Liver (tissue), 8 donors: ENCODE measurements at regions not wholly inside any gene's neighbourhood (a gene's known extent, or its start where the extent isn't known, plus 50 kb on each side); places are given as distances from the start of the nearest gene placed in this dataset.

ENCODE experiments used
- DNase-seq: peaks from one replicate; pipeline ENCODE4 v3.0.0-alpha.2; 2017; ENCODE audit warnings: low spot score
- H3K27ac ChIP-seq, 2 donors: one replicate each; pipeline ENCODE4 v1.7.0; 2013; ENCODE audit warnings: inconsistent platforms in 2 of 2, low read length in 2 of 2, control low read depth in 1 of 2, low read depth in 1 of 2, mild to moderate bottlenecking in 1 of 2
- H3K27me3 ChIP-seq, 4 donors: one replicate each; pipeline versions ENCODE4 v1.6.1 to v1.7.0; 2013; ENCODE audit warnings: low read length in 3 of 4, inconsistent platforms in 1 of 4, mild to moderate bottlenecking in 1 of 4, moderate library complexity in 1 of 4; ENCODE audit not compliant: control insufficient read depth in 4 of 4, insufficient read depth in 4 of 4
- H3K36me3 ChIP-seq, 4 donors: one replicate each; pipeline versions ENCODE4 v1.6.1 to v1.7.0; 2013; ENCODE audit warnings: low read length in 3 of 4, mild to moderate bottlenecking in 3 of 4, low read depth in 1 of 4, moderate library complexity in 1 of 4; ENCODE audit not compliant: control insufficient read depth in 4 of 4, insufficient read depth in 3 of 4
- H3K4me1 ChIP-seq, 4 donors: one replicate each; pipeline versions ENCODE4 v1.6.1 to v1.7.0; 2013; ENCODE audit warnings: low read length in 3 of 4, mild to moderate bottlenecking in 3 of 4, moderate library complexity in 1 of 4; ENCODE audit not compliant: control insufficient read depth in 4 of 4, insufficient read depth in 4 of 4
- H3K4me3 ChIP-seq, 3 donors: one replicate each; pipeline versions ENCODE4 v1.6.1 to v1.7.0; 2013; ENCODE audit warnings: low read length in 3 of 3, control low read depth in 1 of 3, low read depth in 1 of 3, mild to moderate bottlenecking in 1 of 3
- H3K9ac ChIP-seq, 2 donors: one replicate each; pipeline ENCODE4 v1.7.0; 2013; ENCODE audit warnings: low read length in 2 of 2, mild to moderate bottlenecking in 2 of 2, moderate library complexity in 2 of 2, control low read depth in 1 of 2, low read depth in 1 of 2
- H3K9me3 ChIP-seq, 4 donors: one replicate each; pipeline versions ENCODE4 v1.6.1 to v1.7.0; 2013; ENCODE audit warnings: low read length in 3 of 4; ENCODE audit not compliant: control insufficient read depth in 4 of 4
- ATF3 ChIP-seq: IDR thresholded peaks from 2 replicates; pipeline ENCODE4 v1.6.1; 2016; ENCODE audit warnings: antibody characterized with exemption
- CTCF ChIP-seq: fragments of 150-350 bp; IDR thresholded peaks from 2 replicates; pipeline ENCODE4 v1.5.1; 2017; ENCODE audit warnings: improper control_type of control experiment, low read depth, low read length; ENCODE audit not compliant: missing input control
- EGR1 ChIP-seq, 2 donors: IDR thresholded peaks; 2 replicates each; pipeline ENCODE4 v1.6.1; 2016 to 2018; ENCODE audit warnings: antibody characterized with exemption in 2 of 2, low read depth in 2 of 2
- FOXA1 ChIP-seq: IDR thresholded peaks from 2 replicates; pipeline ENCODE4 v1.6.1; 2016; ENCODE audit warnings: antibody characterized with exemption
- GABPA ChIP-seq, 2 donors: IDR thresholded peaks in 1 of 2; conservative IDR thresholded peaks in 1 of 2; 2 replicates each; pipeline ENCODE4 v1.6.1; 2016; ENCODE audit warnings: antibody characterized with exemption in 2 of 2, mild to moderate bottlenecking in 1 of 2, moderate library complexity in 1 of 2
- HNF4A ChIP-seq, 2 donors: conservative IDR thresholded peaks; 2 replicates each; pipeline ENCODE4 v1.6.1; 2016; ENCODE audit warnings: antibody characterized with exemption in 2 of 2, mild to moderate bottlenecking in 2 of 2
- HNF4G ChIP-seq: IDR thresholded peaks from 2 replicates; pipeline ENCODE4 v1.6.1; 2016; ENCODE audit warnings: antibody characterized with exemption
- JUND ChIP-seq, 2 donors: IDR thresholded peaks; 2 replicates each; pipeline ENCODE4 v1.6.1; 2016; ENCODE audit warnings: antibody characterized with exemption in 2 of 2
- MAX ChIP-seq: IDR thresholded peaks from 2 replicates; pipeline ENCODE4 v1.6.1; 2016; ENCODE audit warnings: antibody characterized with exemption
- NR2F2 ChIP-seq: IDR thresholded peaks from 2 replicates; pipeline ENCODE4 v1.6.1; 2016; ENCODE audit warnings: antibody characterized with exemption
- RAD21 ChIP-seq, 2 donors: IDR thresholded peaks; 2 replicates each; pipeline ENCODE4 v1.6.1; 2016; ENCODE audit warnings: antibody characterized with exemption in 2 of 2, mild to moderate bottlenecking in 2 of 2
- REST ChIP-seq: IDR thresholded peaks from 2 replicates; pipeline ENCODE4 v1.6.1; 2016; ENCODE audit warnings: antibody characterized with exemption, mild to moderate bottlenecking
- RXRA ChIP-seq, 2 donors: IDR thresholded peaks; 2 replicates each; pipeline ENCODE4 v1.6.1; 2017 to 2018; ENCODE audit warnings: antibody characterized with exemption in 2 of 2, mild to moderate bottlenecking in 1 of 2
- SP1 ChIP-seq: IDR thresholded peaks from 2 replicates; pipeline ENCODE4 v1.6.1; 2018; ENCODE audit warnings: antibody characterized with exemption, mild to moderate bottlenecking
- TAF1 ChIP-seq: conservative IDR thresholded peaks from 2 replicates; pipeline ENCODE4 v1.6.1; 2016; ENCODE audit warnings: antibody characterized with exemption, mild to moderate bottlenecking
- YY1 ChIP-seq: IDR thresholded peaks from 2 replicates; pipeline ENCODE4 v1.6.1; 2016; ENCODE audit warnings: antibody characterized with exemption, mild to moderate bottlenecking
- ZBTB33 ChIP-seq: IDR thresholded peaks from 2 replicates; pipeline ENCODE4 v1.6.1; 2016; ENCODE audit warnings: antibody characterized with exemption
- WGBS: extraction: QIAGEN DNeasy Blood & Tissue Kit; methylation state at CpG from one replicate; pipeline ENCODE4 v1.1.7; 2013; 5-methylcytosine and 5-hydroxymethylcytosine counted together
- donor health status: healthy.
- donor health status: healthy.
- donor health status: healthy.
- donor health status: healthy.
- donor health status: healthy.

DNA sequence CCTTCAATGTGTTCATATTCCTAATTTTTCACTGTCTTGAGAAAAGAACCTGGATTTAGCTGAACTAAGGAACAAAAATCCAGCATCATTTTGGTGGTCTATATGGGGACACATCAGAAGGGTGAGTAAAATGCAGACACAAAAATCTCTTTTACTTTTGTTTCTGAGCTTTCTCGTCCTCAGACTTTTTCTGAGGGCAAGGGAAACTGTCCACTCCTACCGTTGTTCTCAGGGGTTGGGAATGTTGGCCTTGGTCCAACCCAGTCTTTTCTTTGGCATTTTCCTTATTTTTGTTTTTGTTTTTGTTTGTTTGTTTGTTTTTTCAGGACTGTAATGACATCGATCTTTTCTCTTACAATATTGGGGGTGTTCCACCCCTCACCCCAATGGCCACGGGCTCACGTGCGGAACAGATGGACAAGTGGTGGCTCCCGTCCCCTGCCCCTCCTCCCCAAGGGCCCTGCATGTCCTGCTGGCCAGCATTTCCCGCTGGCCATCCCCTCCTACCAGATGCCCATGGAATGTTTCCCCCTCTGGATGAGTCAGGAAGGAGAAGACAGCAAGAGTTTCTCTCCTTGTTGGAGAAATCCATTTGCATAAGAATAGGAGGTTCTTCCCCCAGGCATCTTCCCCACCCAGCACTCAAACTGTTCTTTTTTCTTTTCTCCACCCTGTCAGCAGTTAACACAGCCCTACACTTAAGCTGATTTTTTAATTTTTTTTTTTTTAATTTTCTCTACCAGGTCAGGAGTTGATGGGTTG is 305.4 kb upstream of the NDST4 start:
- no peak for DNase-seq
- Histone ChIP-seq H3K4me3 (no peak overlapping the region), H3K4me1 (no peaks in the 10 kb centered on the region), H3K9me3 (peaks cover 0 to 12% (median 4%) of the 10 kb centered on the region in 4 donors), H3K36me3 (no peaks in the 10 kb centered on the region), H3K27me3 (no peaks in the 10 kb centered on the region), H3K27ac (no peak overlapping the region), H3K9ac (no peak overlapping the region)
- WGBS, result 72% methylated on average over 8 of the region's 8 CpGs
- TF ChIP-seq RXRA (IDR thresholded peaks at IDR 0.05), result no peak
- no peak for TF ChIP-seq MAX
- no peak for TF ChIP-seq TAF1
- TF ChIP-seq REST, result no peak
- no peak for TF ChIP-seq HNF4G
- TF ChIP-seq HNF4A (conservative IDR thresholded peaks at IDR 0.05), result no peak
- no peak for TF ChIP-seq ZBTB33
- no peak for TF ChIP-seq CTCF
- no peak for TF ChIP-seq YY1
- no peak for TF ChIP-seq NR2F2

DNA sequence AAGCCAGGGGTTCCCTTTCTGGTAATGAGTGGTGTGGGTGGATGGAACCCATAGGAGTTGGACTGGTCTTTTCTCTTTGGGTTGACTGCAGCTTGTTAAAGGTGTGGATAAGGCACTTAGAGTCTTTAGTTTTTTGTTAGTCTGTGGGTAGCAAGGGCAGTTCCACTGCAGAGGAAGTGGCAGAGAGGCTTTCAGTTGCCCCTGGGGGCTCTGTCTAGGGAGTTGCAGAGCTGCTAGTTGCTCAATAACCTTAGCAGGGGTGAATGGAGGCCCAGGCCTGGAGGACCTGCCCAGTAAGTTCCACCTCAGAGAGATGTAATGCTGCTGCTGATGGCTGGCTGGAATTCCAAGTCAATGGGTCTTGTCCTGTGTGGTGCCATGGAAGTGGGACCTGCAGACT is 282.6 kb upstream of the NDST4 start:
- DNase-seq, result no peak
- TF ChIP-seq YY1, result no peak
- no peak for TF ChIP-seq SP1
- TF ChIP-seq ATF3, result no peak
- TF ChIP-seq MAX, result no peak
- TF ChIP-seq RAD21 (IDR thresholded peaks at IDR 0.05), result no peak
- no peak for TF ChIP-seq HNF4G
- no peak for TF ChIP-seq JUND (IDR thresholded peaks at IDR 0.05)
- TF ChIP-seq RXRA (IDR thresholded peaks at IDR 0.05), result no peak
- no peak for TF ChIP-seq GABPA (IDR thresholded peaks at IDR 0.05 in 1 of 2, conservative IDR thresholded peaks at IDR 0.05 in 1 of 2)
- no peak for TF ChIP-seq CTCF
- no peak for TF ChIP-seq TAF1
- no peak for TF ChIP-seq EGR1 (IDR thresholded peaks at IDR 0.05; ENCODE audit: low read depth in 2 of 2)
- no peak for TF ChIP-seq REST
- no peak for TF ChIP-seq FOXA1

More for the DNA sequence above, 282.6 kb upstream of the NDST4 start:
- H3K36me3 ChIP-seq, result no peaks in the 10 kb centered on the region
- no peak overlapping the region for H3K27ac ChIP-seq
- H3K9ac ChIP-seq, result no peak overlapping the region
- peaks cover 0 to 3% (median 0%) of the 10 kb centered on the region in 4 donors for H3K9me3 ChIP-seq
- H3K4me1 ChIP-seq, result no peaks in the 10 kb centered on the region
- no peak overlapping the region for H3K4me3 ChIP-seq
- no peaks in the 10 kb centered on the region for H3K27me3 ChIP-seq
